Calu3 (cell line): ENCODE measurements at regions not wholly inside any gene's neighbourhood (a gene's known extent, or its start where the extent isn't known, plus 50 kb on each side); places are given as distances from the start of the nearest gene placed in this dataset.
"Not testable (repeated sequence)": the region's sequence is repeated elsewhere in the genome, so short reads cannot be mapped to it uniquely, and the experiment has no call there.

Experiments used
- BruUV-seq: library from RNA; stranded (reverse); fragments of 400-500 nt; replicated peaks from 2 replicates; lab custom pipeline; 2021; lab: Mats Ljungman, UMichigan
- CTCF ChIA-PET: fragments of 300-600 bp; sonication (Branson Sonifier 250); formaldehyde crosslinking; loops from one replicate; lab custom pipeline; 2022; ENCODE audit warnings: antibody characterized with exemption; lab: Charles Lee
- DNase-seq: peaks from one replicate; pipeline ENCODE4 v3.0.0; 2022
- H3K27ac Mint-ChIP-seq: one replicate; pipeline ENCODE4 v1.8.0; 2022; ENCODE audit warnings: mixed read lengths; ENCODE audit not compliant: unreplicated experiment
- H3K27me3 Mint-ChIP-seq: one replicate; pipeline ENCODE4 v1.8.0; 2022; ENCODE audit warnings: mixed read lengths; ENCODE audit not compliant: unreplicated experiment
- H3K36me3 Mint-ChIP-seq: one replicate; pipeline ENCODE4 v1.8.0; 2022; ENCODE audit warnings: mild to moderate bottlenecking, moderate library complexity, mixed read lengths; ENCODE audit not compliant: insufficient read depth, unreplicated experiment
- H3K4me1 Mint-ChIP-seq: one replicate; pipeline ENCODE4 v1.8.0; 2022; ENCODE audit warnings: mild to moderate bottlenecking, low read depth, mixed read lengths; ENCODE audit not compliant: unreplicated experiment
- H3K4me3 Mint-ChIP-seq: one replicate; pipeline ENCODE4 v1.8.0; 2022; ENCODE audit warnings: mild to moderate bottlenecking, low read depth, moderate library complexity, mixed read lengths; ENCODE audit not compliant: unreplicated experiment
- H3K9me3 Mint-ChIP-seq: one replicate; pipeline ENCODE4 v1.8.0; 2022; ENCODE audit warnings: low read depth, mixed read lengths; ENCODE audit not compliant: unreplicated experiment
- intact Hi-C: fragments of 100-400 bp; cut with micrococcal nuclease; formaldehyde crosslinking; loops from one replicate; pipeline ENCODE4 v1.10.0; 2022; ENCODE audit not compliant: unreplicated experiment
- TF ChIP-seq, protein P1 (sequence below): fragments of 200-600 bp; IDR thresholded peaks from one replicate; pipeline ENCODE4 v1.8.0; 2022; ENCODE audit warnings: antibody characterized with exemption; ENCODE audit not compliant: unreplicated experiment

- intact Hi-C loops: no loop called here
- no peak overlapping the region for H3K27ac Mint-ChIP-seq
- no TSS peak for BruUV-seq
- TF ChIP-seq, protein P1, sequence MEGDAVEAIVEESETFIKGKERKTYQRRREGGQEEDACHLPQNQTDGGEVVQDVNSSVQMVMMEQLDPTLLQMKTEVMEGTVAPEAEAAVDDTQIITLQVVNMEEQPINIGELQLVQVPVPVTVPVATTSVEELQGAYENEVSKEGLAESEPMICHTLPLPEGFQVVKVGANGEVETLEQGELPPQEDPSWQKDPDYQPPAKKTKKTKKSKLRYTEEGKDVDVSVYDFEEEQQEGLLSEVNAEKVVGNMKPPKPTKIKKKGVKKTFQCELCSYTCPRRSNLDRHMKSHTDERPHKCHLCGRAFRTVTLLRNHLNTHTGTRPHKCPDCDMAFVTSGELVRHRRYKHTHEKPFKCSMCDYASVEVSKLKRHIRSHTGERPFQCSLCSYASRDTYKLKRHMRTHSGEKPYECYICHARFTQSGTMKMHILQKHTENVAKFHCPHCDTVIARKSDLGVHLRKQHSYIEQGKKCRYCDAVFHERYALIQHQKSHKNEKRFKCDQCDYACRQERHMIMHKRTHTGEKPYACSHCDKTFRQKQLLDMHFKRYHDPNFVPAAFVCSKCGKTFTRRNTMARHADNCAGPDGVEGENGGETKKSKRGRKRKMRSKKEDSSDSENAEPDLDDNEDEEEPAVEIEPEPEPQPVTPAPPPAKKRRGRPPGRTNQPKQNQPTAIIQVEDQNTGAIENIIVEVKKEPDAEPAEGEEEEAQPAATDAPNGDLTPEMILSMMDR: no peak
- no peak for DNase-seq
- H3K4me3 Mint-ChIP-seq: no peak overlapping the region
- H3K36me3 Mint-ChIP-seq: no peaks in the 10 kb centered on the region
- CTCF ChIA-PET: no interaction called here
- no peaks in the 10 kb centered on the region for H3K4me1 Mint-ChIP-seq
- H3K27me3 Mint-ChIP-seq: peaks cover 63% of the 10 kb centered on the region
- no peaks in the 10 kb centered on the region for H3K9me3 Mint-ChIP-seq
These were observed 73.4 kb upstream of the ADRA1D start for GRCh38 chr20:4322499-4322898.

DNA sequence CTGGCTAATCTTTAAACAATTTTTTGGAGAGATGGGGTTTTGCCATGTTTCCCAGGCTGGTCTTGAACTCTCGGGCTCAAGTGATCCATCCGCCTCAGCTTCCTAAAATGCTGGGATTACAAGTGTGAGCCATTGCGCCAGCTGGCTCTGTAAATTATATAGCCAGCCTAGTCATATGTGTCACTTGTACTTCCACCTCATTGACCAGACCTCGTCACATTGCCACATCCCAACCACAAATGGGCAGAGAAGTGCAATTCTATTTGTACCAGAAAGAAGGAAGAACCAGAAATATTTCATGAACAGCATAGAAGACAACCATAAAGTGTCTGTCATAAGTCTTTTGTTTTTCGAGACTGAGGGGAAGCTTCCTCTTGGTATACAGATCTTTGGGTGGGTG is 71.2 kb upstream of the ADRA1D start:
- CTCF ChIA-PET: interaction anchor here (0.6 kb wide), 1 partner anchor 673 kb away, joined by 6 read pairs; no protein-coding TSS in a partner anchor
- no peak for DNase-seq
- H3K4me1 Mint-ChIP-seq: no peaks in the 10 kb centered on the region
- BruUV-seq: no TSS peak
- peaks cover 75% of the 10 kb centered on the region for H3K27me3 Mint-ChIP-seq
- H3K36me3 Mint-ChIP-seq: no peaks in the 10 kb centered on the region
- H3K27ac Mint-ChIP-seq: no peak overlapping the region
- intact Hi-C loops: no loop called here
- H3K4me3 Mint-ChIP-seq: no peak overlapping the region
- TF ChIP-seq, protein P1: no peak
- H3K9me3 Mint-ChIP-seq: no peaks in the 10 kb centered on the region

DNA sequence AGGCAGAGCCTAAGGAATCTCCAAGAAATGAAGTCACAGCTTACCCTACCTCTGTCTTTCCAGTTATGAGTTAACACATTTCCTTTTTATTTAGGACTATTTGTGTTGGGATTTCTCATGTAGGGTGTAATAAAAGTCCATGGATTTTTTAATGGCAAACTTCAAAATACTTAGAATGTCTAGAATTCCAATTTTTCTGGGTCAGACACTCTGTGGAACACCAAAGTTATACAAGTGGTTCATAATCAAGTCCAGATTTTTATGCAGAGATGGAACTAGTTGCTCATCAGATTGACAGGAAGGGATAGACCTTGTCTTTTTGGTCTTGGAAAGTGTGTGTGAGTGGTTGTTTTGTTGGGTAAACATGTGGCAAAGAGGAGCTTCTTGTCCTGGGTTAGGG is 69.8 kb upstream of the ADRA1D start:
- CTCF ChIA-PET: no interaction called here
- Mint-ChIP-seq H3K9me3 (no peaks in the 10 kb centered on the region), H3K36me3 (no peaks in the 10 kb centered on the region), H3K27ac (no peak overlapping the region), H3K27me3 (peaks cover 78% of the 10 kb centered on the region), H3K4me1 (no peaks in the 10 kb centered on the region), H3K4me3 (no peak overlapping the region)
- no TSS peak for BruUV-seq
- TF ChIP-seq, protein P1: no peak
- DNase-seq: no peak
- intact Hi-C loops: no loop called here

GRCh38 chr20:4310616-4311015 is 61.5 kb upstream of the ADRA1D start:
- DNase-seq, H3K4me1 Mint-ChIP-seq, H3K4me3 Mint-ChIP-seq, H3K27ac Mint-ChIP-seq, CTCF ChIA-PET, H3K9me3 Mint-ChIP-seq, H3K36me3 Mint-ChIP-seq, intact Hi-C loops, BruUV-seq: not testable (repeated sequence)
- H3K27me3 Mint-ChIP-seq: peaks cover 91% of the 10 kb centered on the region

- CTCF ChIA-PET: no interaction called here
- no peak overlapping the region for H3K27ac Mint-ChIP-seq
These were observed 57.1 kb upstream of the ADRA1D start for GRCh38 chr20:4306206-4306605.

More at GRCh38 chr20:4306206-4306605, 57.1 kb upstream of the ADRA1D start:
- no peak for DNase-seq
- Mint-ChIP-seq H3K4me3 (no peak overlapping the region), H3K36me3 (no peaks in the 10 kb centered on the region), H3K4me1 (no peaks in the 10 kb centered on the region), H3K9me3 (no peaks in the 10 kb centered on the region), H3K27me3 (peaks cover 95% of the 10 kb centered on the region)
- BruUV-seq: no TSS peak
- TF ChIP-seq, protein P1: no peak
- intact Hi-C loops: no loop called here
